ENCODE measurements at regions not wholly inside any gene's neighbourhood (a gene's known extent, or its start where the extent isn't known, plus 50 kb on each side); places are given as distances from the start of the nearest gene placed in this dataset.

GRCh38 chr17:33753452-33753851 lies 460.4 kb upstream of the ASIC2 start:
- TF ChIP-seq CTCF (IDR thresholded peaks at IDR 0.05) (no peak), POLR2A (IDR thresholded peaks at IDR 0.05) (no peak)

All from testis (tissue), 2 donors.